Ovary (tissue), 7 donors: ENCODE measurements at regions not wholly inside any gene's neighbourhood (a gene's known extent, or its start where the extent isn't known, plus 50 kb on each side); places are given as distances from the start of the nearest gene placed in this dataset.

Source experiments
- DNase-seq, 5 donors: peaks; one replicate each; pipeline ENCODE4 v3.0.0-alpha.2; 2019 to 2020
- H3K27ac ChIP-seq, 2 donors: fragments of 200-600 bp; one replicate each; pipeline versions ENCODE4 v1.5.1 to v1.8.0; 2019 to 2022
- H3K27me3 ChIP-seq: fragments of 200-600 bp; one replicate; pipeline ENCODE4 v1.8.0; 2022
- H3K36me3 ChIP-seq: fragments of 200-600 bp; sonication (generic); one replicate; pipeline ENCODE4 v1.5.1; 2019
- H3K4me1 ChIP-seq: one replicate; pipeline ENCODE4 v1.8.1; 2013; ENCODE audit warnings: mild to moderate bottlenecking, moderate library complexity; ENCODE audit not compliant: insufficient read depth
- H3K4me3 ChIP-seq: fragments of 200-600 bp; sonication (generic); one replicate; pipeline ENCODE4 v1.5.1; 2017
- H3K9me3 ChIP-seq, 2 donors: fragments of 200-600 bp in 1 of 2; sonication (generic) in 1 of 2; one replicate each; pipeline versions ENCODE4 v1.5.1 to v1.8.1; 2013 to 2019; ENCODE audit warnings: mild to moderate bottlenecking in 1 of 2, moderate library complexity in 1 of 2
- EP300 ChIP-seq: sonication (generic); formaldehyde crosslinking; IDR thresholded peaks from one replicate; pipeline ENCODE4 v1.6.1; 2017; ENCODE audit warnings: antibody characterized with exemption
- POLR2A ChIP-seq: fragments of 450-650 bp; IDR thresholded peaks from one replicate; pipeline ENCODE4 v1.6.1; 2017; ENCODE audit warnings: antibody characterized with exemption, mild to moderate bottlenecking, moderate library complexity
- WGBS, 3 donors: extraction: QIAGEN DNeasy Blood & Tissue Kit in 1 of 3; methylation state at CpG; one replicate each; pipeline versions ENCODE4 v1.1.5 to v1.1.7; 2013 to 2017; 5-methylcytosine and 5-hydroxymethylcytosine counted together
- intact Hi-C, 4 donors: fragments of 100-400 bp; cut with DNase I; formaldehyde crosslinking; loops; one replicate each; pipeline versions ENCODE4 v1.11.0 to v1.15.1; 2022 to 2023
- TF ChIP-seq, protein P1 (sequence below), 3 donors: fragments of 450-650 bp in 2 of 3; fragments of 200-600 bp in 1 of 3; IDR thresholded peaks; one replicate each; pipeline versions ENCODE4 v1.5.1 to v1.8.0; 2016 to 2022; ENCODE audit warnings: antibody characterized with exemption in 3 of 3, mild to moderate bottlenecking in 1 of 3
- donor health status: DM: no; HTN: no; CAD: no; lungs with moderate emphysema.
- donor health status: DM: no; HTN: no; CAD: no.
- donor health status: Bipolar disorder and iron deficiency.
- donor health status: DM: no; HTN: no; CAD: no.
- donor health status: DM: yes; HTN: yes; CAD: no.

DNA sequence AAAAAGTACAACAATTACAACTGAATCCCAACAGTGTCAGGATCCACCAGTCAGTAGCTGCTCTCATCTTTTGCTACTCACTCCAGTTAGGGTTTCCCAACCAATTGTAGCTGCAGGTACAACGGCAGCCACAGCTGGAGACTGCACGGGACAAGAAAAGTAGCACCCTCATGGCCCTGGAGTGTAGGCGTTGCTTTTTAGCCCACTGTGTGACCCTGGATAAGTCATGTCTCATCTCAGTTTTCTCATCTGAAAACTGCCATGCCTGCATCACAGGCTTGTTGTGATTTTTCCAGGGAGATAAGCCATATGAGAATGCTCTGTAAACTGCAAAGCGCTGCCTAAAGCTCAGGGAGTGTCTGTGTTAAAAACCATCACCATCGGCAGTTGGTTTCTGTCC lies 535.6 kb upstream of the IL12A start:
- Histone ChIP-seq H3K36me3 (no peaks in the 10 kb centered on the region), H3K27ac (no peak overlapping the region), H3K27me3 (no peaks in the 10 kb centered on the region), H3K4me1 (no peaks in the 10 kb centered on the region), H3K9me3 (no peaks in the 10 kb centered on the region), H3K4me3 (no peak overlapping the region)
- 49 to 65% (median 59%) methylated on average over 5 of the region's 5 CpGs for WGBS, 3 donors
- intact Hi-C loops: no loop called here
- TF ChIP-seq, protein P1, sequence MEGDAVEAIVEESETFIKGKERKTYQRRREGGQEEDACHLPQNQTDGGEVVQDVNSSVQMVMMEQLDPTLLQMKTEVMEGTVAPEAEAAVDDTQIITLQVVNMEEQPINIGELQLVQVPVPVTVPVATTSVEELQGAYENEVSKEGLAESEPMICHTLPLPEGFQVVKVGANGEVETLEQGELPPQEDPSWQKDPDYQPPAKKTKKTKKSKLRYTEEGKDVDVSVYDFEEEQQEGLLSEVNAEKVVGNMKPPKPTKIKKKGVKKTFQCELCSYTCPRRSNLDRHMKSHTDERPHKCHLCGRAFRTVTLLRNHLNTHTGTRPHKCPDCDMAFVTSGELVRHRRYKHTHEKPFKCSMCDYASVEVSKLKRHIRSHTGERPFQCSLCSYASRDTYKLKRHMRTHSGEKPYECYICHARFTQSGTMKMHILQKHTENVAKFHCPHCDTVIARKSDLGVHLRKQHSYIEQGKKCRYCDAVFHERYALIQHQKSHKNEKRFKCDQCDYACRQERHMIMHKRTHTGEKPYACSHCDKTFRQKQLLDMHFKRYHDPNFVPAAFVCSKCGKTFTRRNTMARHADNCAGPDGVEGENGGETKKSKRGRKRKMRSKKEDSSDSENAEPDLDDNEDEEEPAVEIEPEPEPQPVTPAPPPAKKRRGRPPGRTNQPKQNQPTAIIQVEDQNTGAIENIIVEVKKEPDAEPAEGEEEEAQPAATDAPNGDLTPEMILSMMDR (IDR thresholded peaks at IDR 0.05): no peak
- no peak for TF ChIP-seq POLR2A
- TF ChIP-seq EP300: no peak
- no peak for DNase-seq

DNA sequence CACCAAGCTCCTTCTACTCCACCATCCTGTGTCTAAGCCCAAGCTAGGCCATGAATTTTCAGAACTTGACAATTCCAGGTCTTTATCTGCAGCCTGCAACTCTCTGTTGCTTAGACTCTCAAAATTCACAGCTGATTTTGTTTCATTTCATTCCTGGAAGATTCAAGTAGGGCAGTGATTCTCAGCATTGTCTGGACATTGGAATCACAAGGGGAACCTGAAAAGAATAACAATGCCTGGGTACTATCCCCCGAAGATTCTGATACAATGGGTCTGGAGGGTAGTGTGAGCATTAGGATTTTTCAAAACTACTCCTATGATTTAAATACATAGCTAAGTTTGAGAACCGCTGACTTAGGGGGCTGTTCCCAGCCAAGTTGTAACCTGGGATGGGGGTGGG lies 534.7 kb upstream of the IL12A start:
- Histone ChIP-seq H3K27me3 (no peaks in the 10 kb centered on the region), H3K9me3 (no peaks in the 10 kb centered on the region), H3K4me3 (no peak overlapping the region), H3K27ac (no peak overlapping the region), H3K4me1 (no peaks in the 10 kb centered on the region), H3K36me3 (no peaks in the 10 kb centered on the region)
- DNase-seq: no peak
- 54 to 83% (median 79%) methylated on average over 2 of the region's 2 CpGs for WGBS, 3 donors
- TF ChIP-seq, protein P1 (IDR thresholded peaks at IDR 0.05): no peak
- TF ChIP-seq EP300 (no peak), POLR2A (no peak)
- intact Hi-C loops: no loop called here

DNA sequence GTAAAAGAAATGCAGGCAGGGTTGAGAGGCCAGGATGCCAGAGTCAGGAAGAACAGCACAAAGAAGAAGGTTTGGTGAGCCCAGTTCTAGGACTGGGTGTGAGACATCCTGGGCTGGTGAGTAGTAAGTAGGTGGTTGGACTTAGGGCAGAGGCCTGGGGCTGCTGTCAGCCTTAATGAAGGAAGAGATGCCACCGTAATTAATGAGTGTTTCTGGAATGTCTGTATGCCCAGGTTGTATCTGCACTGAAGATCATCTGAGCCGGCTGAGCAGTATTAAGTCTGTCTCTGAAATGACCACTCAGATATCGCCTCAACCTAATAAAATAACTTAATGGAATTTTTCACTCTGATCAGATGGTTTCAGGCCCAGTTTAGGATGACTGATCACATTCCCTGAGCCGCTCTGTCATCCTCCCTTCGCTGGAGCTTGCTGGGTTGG lies 532.9 kb upstream of the IL12A start:
- TF ChIP-seq POLR2A: no peak
- TF ChIP-seq EP300: no peak
- TF ChIP-seq, protein P1 (IDR thresholded peaks at IDR 0.05): no peak
- no peaks in the 10 kb centered on the region for H3K27me3 ChIP-seq
- intact Hi-C loops: no loop called here
- H3K4me3 ChIP-seq: no peak overlapping the region
- no peaks in the 10 kb centered on the region for H3K9me3 ChIP-seq
- H3K27ac ChIP-seq: no peak overlapping the region
- DNase-seq: no peak
- H3K4me1 ChIP-seq: no peaks in the 10 kb centered on the region
- H3K36me3 ChIP-seq: no peaks in the 10 kb centered on the region
- 73 to 87% (median 74%) methylated on average over 5 of the region's 5 CpGs for WGBS, 3 donors

DNA sequence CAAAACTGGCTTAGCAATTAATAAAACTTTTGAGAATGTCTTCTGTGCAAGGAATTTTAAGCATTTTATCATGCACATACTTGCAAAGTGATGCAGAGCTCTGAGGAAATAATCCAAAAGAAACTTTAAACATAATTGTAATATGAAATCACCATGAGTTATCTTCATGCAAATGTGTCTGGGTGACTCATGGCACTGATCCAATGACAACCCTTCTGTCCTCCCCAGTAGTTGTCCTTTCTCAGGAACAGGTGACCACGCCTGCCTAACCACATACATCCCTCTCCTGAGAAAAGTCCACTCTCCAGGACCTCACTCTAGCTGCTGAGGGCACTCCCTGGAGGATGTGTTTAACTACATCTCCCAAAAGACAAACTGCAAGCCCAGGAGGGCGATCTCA lies 530.6 kb upstream of the IL12A start:
- TF ChIP-seq POLR2A (no peak), EP300 (no peak)
- TF ChIP-seq, protein P1 (IDR thresholded peaks at IDR 0.05): no peak
- H3K27ac ChIP-seq: no peak overlapping the region
- H3K27me3 ChIP-seq: no peaks in the 10 kb centered on the region
- H3K4me1 ChIP-seq: no peaks in the 10 kb centered on the region
- no peak for DNase-seq
- 26 to 40% (median 39%) methylated on average over 2 of the region's 2 CpGs for WGBS, 3 donors
- intact Hi-C loops: no loop called here
- no peaks in the 10 kb centered on the region for H3K36me3 ChIP-seq
- no peak overlapping the region for H3K4me3 ChIP-seq
- H3K9me3 ChIP-seq: no peaks in the 10 kb centered on the region

DNA sequence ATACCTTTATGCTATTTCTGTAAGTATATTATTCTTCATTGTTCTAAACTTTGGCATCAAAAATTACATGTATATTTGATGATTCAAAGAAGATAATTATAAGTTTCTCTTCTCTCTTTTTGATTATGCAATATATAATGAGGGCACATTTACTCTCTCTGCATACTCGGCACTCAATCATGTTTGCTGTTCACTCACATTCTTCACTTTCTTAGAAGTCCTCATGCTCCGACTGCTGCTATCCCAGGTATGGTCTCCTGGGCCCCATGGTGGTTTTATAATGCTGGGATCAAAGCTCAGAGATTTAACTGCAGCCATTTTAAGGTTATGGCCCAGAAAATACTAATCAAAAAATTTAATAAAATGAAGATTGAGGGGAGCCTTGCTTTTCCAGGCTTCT lies 529.7 kb upstream of the IL12A start:
- DNase-seq: no peak
- intact Hi-C loops: no loop called here
- WGBS, 3 donors: 60 to 91% (median 70%) methylated on average over 2 of the region's 2 CpGs
- Histone ChIP-seq H3K4me1 (no peaks in the 10 kb centered on the region), H3K9me3 (no peaks in the 10 kb centered on the region), H3K4me3 (no peak overlapping the region), H3K27me3 (no peaks in the 10 kb centered on the region), H3K27ac (no peak overlapping the region), H3K36me3 (no peaks in the 10 kb centered on the region)
- TF ChIP-seq, protein P1 (IDR thresholded peaks at IDR 0.05): no peak
